Nephron (organoid): ENCODE measurements at regions not wholly inside any gene's neighbourhood (a gene's known extent, or its start where the extent isn't known, plus 50 kb on each side); places are given as distances from the start of the nearest gene placed in this dataset.

Experiments
- H3K27ac Mint-ChIP-seq, 3 experiments: 2 replicates each; pipeline ENCODE4 v1.8.0; 2020; ENCODE audit warnings: mixed read lengths in 3 of 3, mild to moderate bottlenecking in 2 of 3, moderate library complexity in 1 of 3
- H3K27me3 Mint-ChIP-seq: 2 replicates; pipeline ENCODE4 v1.8.0; 2021; ENCODE audit warnings: low read depth, mild to moderate bottlenecking, moderate library complexity, mixed read lengths
- H3K36me3 Mint-ChIP-seq: 2 replicates; pipeline ENCODE4 v1.8.0; 2020; ENCODE audit warnings: low read depth, mixed read lengths
- H3K4me1 Mint-ChIP-seq: 2 replicates; pipeline ENCODE4 v1.8.0; 2020; ENCODE audit warnings: mixed read lengths
- H3K4me3 Mint-ChIP-seq, 3 experiments: 2 replicates each; pipeline ENCODE4 v1.8.0; 2020; ENCODE audit warnings: mild to moderate bottlenecking in 3 of 3, mixed read lengths in 3 of 3, moderate library complexity in 2 of 3
- H3K9me3 Mint-ChIP-seq: 2 replicates; pipeline ENCODE4 v1.8.0; 2020; ENCODE audit warnings: mixed read lengths
- CTCF ChIP-seq, 3 experiments: fragments of 200-600 bp; sonication (generic); IDR thresholded peaks; one replicate each; pipeline ENCODE4 v1.5.0; 2021; ENCODE audit warnings: antibody characterized with exemption in 3 of 3; ENCODE audit not compliant: unreplicated experiment in 3 of 3

DNA sequence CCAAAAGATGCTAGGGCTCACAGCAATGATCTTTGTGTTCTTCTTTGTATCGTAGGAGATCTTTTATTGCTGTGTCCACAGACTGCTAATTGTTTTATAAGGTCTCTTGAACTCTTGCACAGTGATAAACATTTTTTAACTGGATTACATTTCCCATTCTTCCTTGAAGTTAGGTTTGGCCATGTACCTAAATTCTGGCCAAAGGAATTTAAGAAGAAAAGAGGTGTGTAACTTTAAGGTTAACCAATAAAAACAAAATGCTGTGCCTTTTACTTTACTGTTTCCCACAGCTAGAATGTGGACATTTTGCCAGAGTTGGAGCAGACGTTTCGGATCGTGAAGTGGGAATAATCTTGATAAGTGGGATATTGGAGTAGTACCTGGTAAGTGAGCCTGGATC is 82.6 kb upstream of the GPC6 start:
- no peaks in the 10 kb centered on the region for H3K36me3 Mint-ChIP-seq
- no peak overlapping the region for H3K27ac Mint-ChIP-seq
- no peaks in the 10 kb centered on the region for H3K27me3 Mint-ChIP-seq
- H3K4me3 Mint-ChIP-seq: no peak overlapping the region
- H3K9me3 Mint-ChIP-seq: no peaks in the 10 kb centered on the region
- no peak for TF ChIP-seq CTCF (IDR thresholded peaks at IDR 0.05; ENCODE audit: unreplicated experiment in 3 of 3)
- peaks cover 12% of the 10 kb centered on the region for H3K4me1 Mint-ChIP-seq

DNA sequence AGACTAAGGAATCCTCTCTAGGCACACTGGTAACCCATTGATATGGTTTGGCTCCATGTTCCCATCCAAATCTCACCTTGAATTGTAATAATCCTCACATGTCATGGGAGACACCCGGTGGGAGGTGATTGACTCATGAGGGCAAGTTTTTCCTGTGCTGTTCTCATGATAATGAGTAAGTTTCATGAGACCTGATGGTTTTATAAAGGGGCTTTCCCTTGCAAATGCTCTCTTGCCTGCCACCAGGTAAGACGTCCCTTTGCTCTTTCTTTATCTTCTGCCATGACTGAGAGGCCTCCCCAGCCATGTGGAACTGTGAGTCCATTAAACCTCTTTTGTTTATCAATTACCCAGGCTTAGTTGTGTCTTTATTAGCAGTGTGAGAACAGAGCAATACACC is 81.4 kb upstream of the GPC6 start:
- H3K27ac Mint-ChIP-seq: no peak overlapping the region
- no peak for TF ChIP-seq CTCF (IDR thresholded peaks at IDR 0.05; ENCODE audit: unreplicated experiment in 3 of 3)

GRCh38 chr13:93146584-93147297 is 79.9 kb upstream of the GPC6 start:
- H3K9me3 Mint-ChIP-seq: no peaks in the 10 kb centered on the region
- peaks cover 12% of the 10 kb centered on the region for H3K4me1 Mint-ChIP-seq
- H3K36me3 Mint-ChIP-seq: no peaks in the 10 kb centered on the region
- peak overlapping the region; percentile 82 to 92 (median 84) for H3K27ac Mint-ChIP-seq
- no peak overlapping the region for H3K4me3 Mint-ChIP-seq
- no peak for TF ChIP-seq CTCF (IDR thresholded peaks at IDR 0.05; ENCODE audit: unreplicated experiment in 3 of 3)
- H3K27me3 Mint-ChIP-seq: no peaks in the 10 kb centered on the region

More for the DNA sequence above, 81.4 kb upstream of the GPC6 start:
- Mint-ChIP-seq H3K4me3 (no peak overlapping the region), H3K27me3 (no peaks in the 10 kb centered on the region), H3K36me3 (no peaks in the 10 kb centered on the region), H3K9me3 (no peaks in the 10 kb centered on the region), H3K4me1 (peaks cover 12% of the 10 kb centered on the region)

- Mint-ChIP-seq H3K9me3 (no peaks in the 10 kb centered on the region), H3K4me3 (no peak overlapping the region), H3K4me1 (peaks cover 12% of the 10 kb centered on the region), H3K27me3 (no peaks in the 10 kb centered on the region), H3K36me3 (no peaks in the 10 kb centered on the region), H3K27ac (peak overlapping the region; percentile 70 to 82 (median 82))
- no peak for TF ChIP-seq CTCF (IDR thresholded peaks at IDR 0.05; ENCODE audit: unreplicated experiment in 3 of 3)
Observed at GRCh38 chr13:93147298-93147645, 79.3 kb upstream of the GPC6 start.

DNA sequence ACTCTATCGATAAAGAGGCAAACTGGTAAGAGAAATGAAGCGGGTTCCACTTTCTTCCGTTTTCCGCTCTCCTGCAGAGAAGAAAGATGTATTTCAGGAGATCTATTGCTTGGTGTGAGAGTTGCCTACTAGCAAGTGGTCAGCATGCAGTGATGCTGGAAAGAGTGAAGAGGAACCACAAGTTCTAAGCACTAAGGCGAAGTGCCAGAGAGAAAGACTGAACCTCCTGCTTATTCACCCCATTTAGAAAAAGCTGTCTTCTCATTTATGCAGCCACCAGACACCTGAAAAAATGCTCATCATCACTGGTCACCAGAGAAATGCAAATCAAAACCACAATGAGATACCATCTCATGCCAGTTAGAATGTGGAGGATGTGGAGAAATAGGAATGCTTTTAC is 78.7 kb upstream of the GPC6 start:
- H3K9me3 Mint-ChIP-seq: no peaks in the 10 kb centered on the region
- H3K27me3 Mint-ChIP-seq: no peaks in the 10 kb centered on the region
- H3K36me3 Mint-ChIP-seq: no peaks in the 10 kb centered on the region
- peaks cover 12% of the 10 kb centered on the region for H3K4me1 Mint-ChIP-seq
- no peak overlapping the region for H3K4me3 Mint-ChIP-seq
- peak overlapping the region; percentile 70 to 82 (median 82) for H3K27ac Mint-ChIP-seq
- no peak for TF ChIP-seq CTCF (IDR thresholded peaks at IDR 0.05; ENCODE audit: unreplicated experiment in 3 of 3)

DNA sequence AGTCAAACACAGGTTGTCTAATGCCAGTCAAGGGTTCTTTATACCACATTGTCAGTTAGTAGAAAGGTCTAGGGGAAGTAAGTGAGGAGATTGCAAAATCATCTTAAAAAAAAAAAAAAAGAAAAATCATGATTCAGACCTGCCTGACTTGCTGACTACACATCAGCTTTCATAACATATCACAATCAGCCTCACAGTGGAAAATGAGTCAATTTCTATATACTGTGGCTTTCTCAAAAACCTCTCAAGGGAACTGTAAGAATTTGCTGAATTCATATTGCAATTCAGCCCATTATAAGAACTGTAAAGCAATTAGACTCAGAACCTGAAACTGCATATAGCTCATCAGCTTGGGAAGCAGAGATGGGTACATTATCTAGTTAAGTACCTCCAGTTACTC is 75.3 kb upstream of the GPC6 start:
- H3K9me3 Mint-ChIP-seq: no peaks in the 10 kb centered on the region
- H3K27ac Mint-ChIP-seq: no peak overlapping the region
- no peaks in the 10 kb centered on the region for H3K36me3 Mint-ChIP-seq
- H3K27me3 Mint-ChIP-seq: no peaks in the 10 kb centered on the region
- no peak for TF ChIP-seq CTCF (IDR thresholded peaks at IDR 0.05; ENCODE audit: unreplicated experiment in 3 of 3)
- H3K4me3 Mint-ChIP-seq: no peak overlapping the region
- peaks cover 12% of the 10 kb centered on the region for H3K4me1 Mint-ChIP-seq
